OCI-M1 (cell line): ENCODE measurements at regions not wholly inside any gene's neighbourhood (a gene's known extent, or its start where the extent isn't known, plus 50 kb on each side); places are given as distances from the start of the nearest gene placed in this dataset.

ENCODE experiments used
- DNase-seq: peaks from one replicate; lab custom pipeline; 2025; lab: John Stamatoyannopoulos, UW

DNA sequence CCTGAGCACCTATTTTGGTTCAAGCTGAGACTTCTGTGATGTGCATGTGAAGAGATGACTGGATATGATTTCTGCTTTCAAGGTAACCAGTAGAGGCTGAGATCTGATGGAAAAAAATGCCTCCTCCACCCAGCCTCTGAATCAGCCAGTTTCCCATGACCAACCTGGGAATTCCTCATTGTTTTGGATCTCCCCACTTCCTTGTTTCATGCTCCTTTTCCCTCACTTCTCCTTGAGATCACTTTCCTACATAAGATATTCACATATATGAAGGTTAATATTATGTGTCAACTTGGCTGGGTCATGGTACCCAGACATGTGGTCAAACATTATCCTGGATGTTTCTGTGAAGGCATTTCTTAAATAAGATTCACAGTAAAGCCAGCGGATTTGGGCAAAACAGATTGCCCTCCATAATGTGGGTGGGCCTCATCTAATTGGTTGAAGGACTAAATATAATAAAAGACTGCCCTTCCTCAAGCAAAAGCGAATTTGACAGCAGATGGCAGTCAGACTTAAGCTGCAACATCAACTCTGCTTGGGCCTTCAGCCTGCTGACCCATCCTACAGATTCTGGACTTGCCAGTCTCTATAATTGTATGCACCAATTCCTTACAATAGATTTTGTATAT, 379.4 kb downstream of the TNS1 start:
- no peak for DNase-seq

DNA sequence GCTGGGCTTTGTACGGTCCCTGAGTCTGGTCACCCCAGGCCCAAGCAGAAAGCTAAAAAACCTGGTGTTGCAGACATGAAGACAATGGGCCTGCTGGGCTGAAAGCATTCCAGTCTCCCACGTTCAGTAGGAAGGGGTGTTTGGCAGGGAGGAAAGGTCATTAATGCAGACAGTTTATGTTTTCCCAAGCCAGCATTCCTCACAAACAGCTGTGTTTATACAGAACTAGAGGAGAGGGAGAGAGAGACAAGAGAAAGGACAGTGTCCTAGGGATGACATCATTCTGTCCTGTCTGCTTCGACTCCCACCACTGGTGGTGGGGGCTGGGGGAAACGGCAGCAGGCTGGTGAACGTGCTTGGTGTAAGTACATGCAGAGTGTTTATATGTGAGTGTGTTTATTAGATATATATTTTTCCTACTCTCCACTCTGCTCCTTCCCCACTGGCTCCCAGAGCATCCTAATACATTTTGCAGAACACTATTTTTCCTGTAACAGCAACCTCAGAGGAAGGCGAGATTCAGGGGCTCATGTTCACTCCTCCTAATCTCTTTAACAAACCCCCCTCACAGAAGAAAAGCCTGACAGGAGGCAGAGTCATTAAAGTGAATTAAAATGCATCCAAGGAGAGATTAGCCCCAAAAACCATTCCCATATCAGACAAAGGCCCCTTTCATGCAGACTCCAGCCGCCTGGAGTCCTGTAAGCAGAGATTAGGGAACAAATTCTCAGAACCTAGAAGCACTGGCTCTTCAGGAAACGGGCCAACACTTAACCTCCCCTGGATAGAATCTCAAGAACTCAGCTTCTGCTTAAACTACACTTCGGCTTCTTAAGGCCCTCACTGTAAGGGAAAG, 380.4 kb downstream of the TNS1 start:
- DNase-seq = peak; percentile 9

DNA sequence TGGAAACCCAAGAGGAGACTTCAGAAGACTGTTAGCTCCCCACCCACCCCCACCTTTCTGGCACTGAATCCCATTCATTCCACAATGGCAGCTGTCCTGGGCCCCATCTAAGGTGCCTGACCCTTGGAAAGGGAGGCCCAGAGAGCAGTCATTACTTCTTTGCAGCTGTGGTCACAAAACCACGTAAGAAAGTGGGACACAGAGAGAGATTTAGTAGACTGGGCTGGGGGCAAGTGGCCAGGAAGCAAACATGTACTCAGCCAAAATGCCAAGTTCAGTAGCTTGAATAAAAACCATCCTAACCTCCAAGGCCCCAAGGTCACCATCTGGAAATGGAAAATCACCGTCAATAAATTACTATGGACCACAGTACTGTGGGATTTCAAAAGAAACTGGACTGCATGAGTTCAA, 381.4 kb downstream of the TNS1 start:
- DNase-seq = no peak

GRCh38 chr2:217618744-217619143, 384.1 kb downstream of the TNS1 start:
- no peak for DNase-seq

DNA sequence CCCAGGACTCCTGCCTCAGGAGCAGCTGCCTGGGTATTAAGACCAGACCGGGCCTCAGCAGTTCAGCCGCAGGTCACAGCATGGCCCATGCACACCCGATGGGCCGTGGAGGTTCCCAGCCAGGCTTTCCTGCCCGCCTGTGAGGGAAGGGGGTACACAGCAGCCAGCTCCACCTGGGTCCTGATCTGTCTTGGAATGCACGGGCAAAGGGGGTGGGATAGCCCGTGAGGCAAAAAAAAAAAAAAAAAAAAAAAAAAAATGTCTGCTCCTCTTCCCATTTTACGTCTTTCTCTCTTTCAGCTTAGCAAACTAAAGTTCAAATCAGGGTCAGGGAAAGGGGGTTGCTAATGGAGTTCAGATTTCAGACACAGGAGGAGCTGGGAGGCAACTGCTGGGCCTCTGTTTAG, 385.2 kb downstream of the TNS1 start:
- DNase-seq = no peak

GRCh38 chr2:217616936-217617335, 385.9 kb downstream of the TNS1 start:
- no peak for DNase-seq

DNA sequence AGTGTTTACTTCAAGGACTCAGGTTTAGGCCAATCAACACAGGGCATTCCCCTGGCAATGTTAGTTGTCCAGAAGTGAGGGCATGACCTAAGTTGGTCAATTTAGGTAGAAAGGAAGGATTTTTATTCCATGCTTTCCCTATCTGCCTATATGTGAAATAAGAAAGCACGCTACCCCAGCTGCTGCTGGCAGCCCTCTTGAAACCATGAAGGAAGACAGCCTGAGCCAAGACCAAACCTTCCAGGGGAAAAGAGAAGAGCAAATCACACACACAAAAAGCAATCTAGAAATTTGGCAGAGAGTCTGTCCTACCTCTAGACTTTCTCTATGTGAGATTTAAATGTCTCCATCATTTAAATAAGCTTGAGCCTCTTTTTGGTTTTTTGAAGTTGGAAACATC, 387.6 kb downstream of the TNS1 start:
- DNase-seq = no peak

DNA sequence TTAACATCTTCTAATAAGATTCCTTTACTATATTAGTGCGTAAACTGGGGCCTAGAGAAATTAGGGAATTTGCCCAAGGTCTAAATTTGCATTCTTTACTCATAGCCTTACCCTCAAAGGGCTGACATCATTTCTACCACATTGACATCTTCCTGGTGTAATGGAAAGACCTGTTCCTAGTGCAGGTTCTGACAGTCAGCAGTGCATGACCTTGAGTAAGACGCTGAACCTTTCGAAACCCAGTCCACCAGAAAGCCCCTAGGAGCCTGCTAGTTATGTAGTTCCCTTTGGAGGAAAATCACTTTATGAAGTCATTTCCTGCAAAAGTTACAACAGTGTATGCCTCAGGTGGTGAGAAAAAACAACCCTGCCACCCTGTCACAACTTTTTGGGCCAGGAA, 388.3 kb downstream of the TNS1 start:
- DNase-seq = no peak

DNA sequence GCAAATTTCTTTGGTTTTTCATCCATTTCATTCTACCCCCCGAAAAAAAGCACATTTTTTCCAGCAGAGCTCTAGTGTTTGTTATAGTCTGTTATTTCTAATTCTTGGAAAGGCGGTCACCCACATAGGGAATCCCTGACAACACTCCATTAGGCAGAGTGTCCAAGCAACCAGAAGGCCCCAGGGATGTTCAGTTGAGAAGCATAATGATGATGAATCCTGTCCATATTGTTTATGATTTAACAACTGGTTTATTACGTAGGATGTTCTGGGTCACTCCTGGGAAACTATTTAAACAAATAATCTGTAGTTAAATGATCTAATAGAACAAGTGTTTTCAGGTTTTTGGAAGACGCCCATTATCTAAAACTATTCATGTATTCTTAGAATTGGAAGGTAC, 388.7 kb downstream of the TNS1 start:
- DNase-seq = no peak

DNA sequence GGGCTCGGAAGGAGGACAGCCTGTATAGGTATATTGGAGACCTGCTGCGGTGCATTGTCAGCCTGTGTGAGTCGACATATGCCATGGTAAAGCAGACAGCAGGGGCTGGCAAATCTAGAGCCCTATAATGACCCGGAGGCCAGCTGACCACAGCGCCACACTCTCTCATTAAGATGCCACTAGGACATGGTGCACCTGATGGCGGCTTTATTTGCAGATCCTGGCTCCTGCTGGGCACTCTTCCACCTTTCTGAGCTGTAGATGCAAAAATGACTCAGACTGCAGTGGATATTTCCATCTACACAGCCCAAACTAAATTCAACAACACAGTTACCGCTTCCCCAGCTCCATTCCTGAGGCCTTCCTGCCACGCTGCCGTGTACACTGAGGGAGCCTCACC, 389.9 kb downstream of the TNS1 start:
- no peak for DNase-seq

DNA sequence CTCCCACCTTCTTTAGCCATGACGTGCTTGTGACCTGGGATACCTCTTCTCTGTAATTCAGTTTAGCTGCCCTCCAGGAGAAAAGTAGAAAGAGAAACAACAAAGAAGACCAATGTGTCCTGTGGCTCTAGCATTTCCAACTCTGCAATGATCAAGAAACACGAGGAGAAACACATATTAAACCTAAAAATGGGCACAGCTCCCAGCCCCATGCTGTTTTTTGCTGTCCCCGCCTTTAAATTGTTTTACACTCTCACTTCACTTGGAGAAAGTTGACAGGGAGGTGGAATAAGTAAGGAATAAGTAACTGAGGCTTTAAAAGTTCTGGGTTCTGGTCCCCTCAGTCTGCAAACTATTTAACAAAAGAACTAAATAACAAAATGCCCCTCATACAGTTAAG, 390.6 kb downstream of the TNS1 start:
- DNase-seq = no peak

DNA sequence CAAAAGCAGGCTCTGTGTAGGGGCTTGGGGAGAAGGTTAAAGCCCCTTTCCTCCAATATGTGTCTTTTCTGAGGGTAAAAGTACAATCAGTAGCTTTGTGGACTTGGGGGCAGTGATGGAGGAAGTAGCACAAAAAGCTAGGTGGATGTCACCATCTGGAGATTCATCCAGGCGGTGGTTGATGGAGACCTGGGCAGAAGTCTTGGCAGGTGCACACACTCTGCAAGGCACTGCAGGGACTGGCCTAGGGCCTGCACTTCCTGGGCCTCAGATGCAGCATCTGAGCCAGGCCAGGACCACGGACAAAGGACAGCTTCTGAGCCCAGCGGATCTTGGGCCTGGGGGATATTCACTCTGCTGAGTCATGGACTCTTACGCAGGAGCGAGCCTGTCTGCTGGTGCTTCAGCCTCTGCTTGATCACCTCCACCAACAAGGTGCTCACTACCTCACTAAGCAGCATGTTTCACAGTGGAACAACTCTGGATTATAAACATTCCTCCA, 391.1 kb downstream of the TNS1 start:
- DNase-seq = no peak

DNA sequence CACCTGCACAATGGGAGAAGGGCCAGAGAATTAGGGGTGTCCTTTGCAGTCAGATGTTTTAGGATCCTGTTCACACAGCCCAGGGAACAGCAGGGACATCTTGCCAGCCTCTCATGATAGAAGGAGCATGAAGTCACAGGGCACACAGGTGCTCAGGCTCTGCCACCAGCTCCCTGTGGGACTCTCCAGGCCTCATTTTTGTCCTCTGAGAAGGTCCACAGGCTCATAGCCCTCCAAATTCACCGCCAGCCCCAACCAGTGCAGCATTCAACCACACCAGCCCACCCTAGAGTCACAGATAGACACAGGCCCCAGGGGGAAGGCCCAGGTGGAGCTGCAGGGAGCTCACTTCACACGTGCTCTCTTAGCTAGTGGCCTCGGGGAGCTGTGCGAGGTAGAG, 391.7 kb downstream of the TNS1 start:
- no peak for DNase-seq

GRCh38 chr2:217610401-217610814, 392.4 kb downstream of the TNS1 start:
- no peak for DNase-seq

DNA sequence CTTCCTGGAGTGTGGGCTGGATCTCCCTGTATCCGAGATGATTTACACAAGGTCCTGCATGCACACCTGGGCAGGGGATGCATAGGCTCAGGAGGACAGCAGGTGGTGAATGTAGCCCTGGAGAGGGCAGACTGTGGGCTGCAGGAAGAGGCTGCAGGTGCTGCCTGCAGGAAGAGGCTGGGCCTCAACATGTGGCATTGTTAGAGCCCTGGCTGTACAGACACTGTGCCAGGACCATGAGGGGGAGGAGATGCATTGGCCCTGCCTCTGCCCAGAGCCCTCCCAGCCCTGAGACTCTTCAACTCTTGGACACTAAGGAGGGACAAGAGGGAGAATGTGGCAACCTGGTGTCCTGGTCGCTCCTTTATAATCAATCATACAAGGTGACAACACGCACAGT, 392.8 kb downstream of the TNS1 start:
- no peak for DNase-seq

DNA sequence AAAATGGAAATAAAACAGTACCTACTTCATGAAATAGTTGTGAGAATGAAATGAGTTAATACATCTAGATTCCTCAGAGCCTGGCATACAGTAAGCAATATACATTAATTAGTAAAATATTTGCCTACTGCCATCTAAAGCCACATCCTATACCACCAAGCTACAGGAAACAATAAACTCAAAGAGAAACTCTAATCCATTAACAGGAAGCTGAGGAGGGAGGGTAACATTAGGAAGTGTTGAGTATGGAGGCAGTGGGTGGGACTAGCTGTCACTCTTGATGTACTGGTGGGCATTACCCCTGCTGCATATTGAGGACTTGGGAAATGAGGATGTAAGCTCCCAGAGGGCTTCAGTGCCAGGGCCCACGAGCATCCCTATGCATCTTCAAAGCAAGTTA, 396.5 kb downstream of the TNS1 start:
- DNase-seq = no peak

DNA sequence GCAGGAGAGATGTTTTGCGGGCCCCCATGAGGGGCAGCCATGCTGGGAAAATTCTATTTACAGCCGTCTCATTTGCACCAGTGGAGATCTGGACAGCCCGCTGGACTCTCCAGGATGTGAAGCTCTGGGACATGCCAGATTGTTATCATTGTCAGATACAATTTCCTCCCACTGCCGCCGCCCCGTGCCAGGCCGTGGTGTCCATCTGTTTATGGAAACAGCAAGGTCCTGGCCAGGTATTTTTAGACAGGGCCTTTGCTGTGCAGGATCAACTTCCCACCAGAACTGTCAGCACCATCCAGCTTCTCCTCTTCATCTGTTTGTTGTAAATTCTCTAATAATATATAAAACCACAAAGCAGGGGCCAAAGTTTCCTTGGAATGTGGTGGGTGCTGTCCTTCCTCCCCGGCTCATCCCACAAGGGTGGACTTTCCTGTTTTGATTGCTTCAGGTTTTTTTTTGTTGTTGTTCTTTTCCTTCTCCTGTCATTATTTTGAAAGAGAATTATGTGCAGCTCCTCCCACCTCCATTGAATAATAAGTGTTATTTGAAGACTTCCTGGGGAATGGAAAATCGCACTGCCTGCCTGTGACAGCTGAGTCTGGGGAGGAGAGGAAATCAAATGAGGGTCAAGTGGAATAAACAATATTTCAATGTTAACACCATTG, 398.1 kb downstream of the TNS1 start:
- DNase-seq = no peak

DNA sequence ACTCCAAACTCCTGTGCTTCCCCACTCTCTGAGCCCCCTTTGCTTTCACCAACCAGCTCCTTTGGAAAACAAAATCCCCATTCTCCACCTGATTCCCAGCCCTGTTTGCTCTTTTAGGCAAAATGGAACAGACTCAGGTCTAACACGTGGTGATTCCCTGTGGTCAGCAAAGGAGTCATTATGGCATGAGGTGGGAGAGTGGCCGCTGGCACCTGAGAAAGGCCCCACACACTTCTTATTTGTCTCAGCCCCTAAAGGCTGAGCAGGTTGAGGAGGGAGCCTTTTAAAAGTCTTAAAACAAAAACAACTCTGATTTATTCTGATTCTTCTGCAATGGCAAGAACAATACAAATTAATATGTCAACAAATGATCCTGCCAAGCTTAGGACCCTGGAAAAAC, 401.2 kb downstream of the TNS1 start:
- no peak for DNase-seq

GRCh38 chr2:217599906-217600305, 402.9 kb downstream of the TNS1 start:
- peak; percentile 6 for DNase-seq

DNA sequence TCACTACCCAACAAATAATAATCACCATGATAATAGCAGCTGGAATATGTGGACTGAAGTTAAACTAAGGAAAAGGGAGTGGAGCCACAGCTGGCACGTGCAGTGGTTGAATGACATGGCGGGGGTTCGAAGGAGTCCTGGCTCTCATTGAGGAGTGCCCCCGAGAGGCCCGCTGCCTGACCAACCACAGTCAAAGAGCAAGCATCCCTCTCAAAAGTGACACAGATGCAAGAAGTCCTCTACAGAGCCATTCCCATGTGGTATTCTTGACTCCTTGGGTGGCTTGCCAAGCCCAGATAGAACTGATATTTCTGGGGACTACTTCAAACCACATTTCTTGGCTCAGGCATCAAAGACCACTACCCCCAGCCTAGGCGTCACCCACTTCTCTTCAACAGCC, 405.1 kb downstream of the TNS1 start:
- DNase-seq = no peak

DNA sequence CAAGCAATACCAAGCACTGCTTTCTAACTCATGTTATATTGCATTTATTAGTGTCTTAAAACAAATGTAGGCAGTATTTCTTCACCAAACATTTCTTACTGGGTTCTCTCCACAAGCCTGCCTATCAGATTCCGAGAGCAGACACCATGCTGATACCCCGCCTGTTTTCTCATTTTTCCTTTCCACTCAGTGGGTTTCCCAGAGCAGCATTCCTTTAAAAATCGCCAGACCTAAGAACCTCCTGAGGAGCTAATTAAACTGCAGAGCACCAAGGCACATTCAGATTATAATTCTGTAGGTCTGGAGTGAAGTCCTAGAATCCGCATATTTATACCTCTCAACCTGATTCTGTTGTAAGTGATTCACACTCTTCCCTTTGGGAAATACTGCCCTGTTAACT, 405.6 kb downstream of the TNS1 start:
- no peak for DNase-seq

- DNase-seq = no peak
Observed at GRCh38 chr2:217593732-217594131, 409.1 kb downstream of the TNS1 start.

DNA sequence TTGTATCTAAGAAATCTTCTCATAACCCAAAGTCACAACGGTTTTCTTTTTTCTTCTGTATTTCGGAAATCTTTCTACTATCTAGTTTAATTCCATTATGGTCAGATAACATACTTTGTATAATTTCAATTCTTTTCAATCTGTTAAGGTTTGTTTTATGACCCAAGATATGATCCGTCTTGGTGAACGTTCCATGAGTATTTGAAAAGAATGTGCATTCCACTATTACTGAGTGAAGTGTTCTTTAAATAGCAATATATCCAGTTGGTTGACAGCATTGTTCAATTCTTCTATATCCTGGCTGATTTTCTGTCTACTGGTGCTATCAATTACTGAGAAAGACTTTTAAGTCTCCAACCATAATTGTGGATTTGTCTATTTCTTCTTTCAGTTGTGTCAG, 414.5 kb downstream of the TNS1 start:
- DNase-seq = no peak
